GM21786 (cell line): ENCODE measurements at regions not wholly inside any gene's neighbourhood (a gene's known extent, or its start where the extent isn't known, plus 50 kb on each side); places are given as distances from the start of the nearest gene placed in this dataset.
A peak's percentile ranks its signal among the peaks of the same experiment; 100 is the strongest.

ENCODE experiments used
- ATAC-seq: cut with Tn5 transposase; IDR thresholded peaks from one replicate; pipeline ENCODE4 v1.9.1; 2021; ENCODE audit not compliant: unreplicated experiment

- ATAC-seq = no peak
Observed at GRCh38 chr2:7777668-7778067, 860.5 kb downstream of the RNF144A start.

GRCh38 chr2:7780321-7780720, 863.1 kb downstream of the RNF144A start:
- no peak for ATAC-seq

GRCh38 chr2:7785700-7786099, 868.5 kb downstream of the RNF144A start:
- ATAC-seq = no peak

GRCh38 chr2:7788736-7789135, 871.5 kb downstream of the RNF144A start:
- no peak for ATAC-seq

GRCh38 chr2:7792031-7792651, 874.9 kb downstream of the RNF144A start:
- no peak for ATAC-seq

- no peak for ATAC-seq
Observed at GRCh38 chr2:7795778-7796563, 878.8 kb downstream of the RNF144A start.

- no peak for ATAC-seq
Observed at GRCh38 chr2:7800031-7800430, 881.8 kb upstream of the ID2 start.

GRCh38 chr2:7801212-7801611, 880.6 kb upstream of the ID2 start:
- no peak for ATAC-seq

- ATAC-seq = no peak
Observed at GRCh38 chr2:7803515-7803914, 878.3 kb upstream of the ID2 start.

- no peak for ATAC-seq
Observed at GRCh38 chr2:7809640-7810039, 872.2 kb upstream of the ID2 start.

- ATAC-seq = no peak
Observed at GRCh38 chr2:7811073-7811472, 870.8 kb upstream of the ID2 start.

- no peak for ATAC-seq
Observed at GRCh38 chr2:7812231-7812995, 869.4 kb upstream of the ID2 start.

GRCh38 chr2:7813541-7814292, 868.1 kb upstream of the ID2 start:
- no peak for ATAC-seq

- ATAC-seq = no peak
Observed at GRCh38 chr2:7815726-7816125, 866.1 kb upstream of the ID2 start.

GRCh38 chr2:7816233-7816632, 865.6 kb upstream of the ID2 start:
- ATAC-seq = no peak

- ATAC-seq = no peak
Observed at GRCh38 chr2:7816944-7817343, 864.9 kb upstream of the ID2 start.

- no peak for ATAC-seq
Observed at GRCh38 chr2:7819316-7819715, 862.5 kb upstream of the ID2 start.

- no peak for ATAC-seq
Observed at GRCh38 chr2:7819850-7820249, 862.0 kb upstream of the ID2 start.

- ATAC-seq = no peak
Observed at GRCh38 chr2:7824211-7824610, 857.6 kb upstream of the ID2 start.

GRCh38 chr2:7825591-7826312, 856.1 kb upstream of the ID2 start:
- peak; percentile 75 for ATAC-seq

GRCh38 chr2:7826656-7827055, 855.2 kb upstream of the ID2 start:
- ATAC-seq = no peak
